Thyroid gland (tissue), 4 donors: ENCODE measurements at regions not wholly inside any gene's neighbourhood (a gene's known extent, or its start where the extent isn't known, plus 50 kb on each side); places are given as distances from the start of the nearest gene placed in this dataset.

ENCODE experiments used
- DNase-seq, 2 donors: peaks; one replicate each; pipeline ENCODE4 v3.0.0-alpha.2; 2019
- H3K27ac ChIP-seq, 3 donors: fragments of 200-600 bp; sonication (generic); 1 replicate in 2 of 3; 2 replicates in 1 of 3; pipeline ENCODE4 v1.5.1; 2016 to 2019; ENCODE audit warnings: mild to moderate bottlenecking in 1 of 3, moderate library complexity in 1 of 3
- H3K27me3 ChIP-seq: fragments of 200-600 bp; sonication (generic); one replicate; pipeline ENCODE4 v1.5.1; 2019
- H3K36me3 ChIP-seq, 2 donors: fragments of 200-600 bp; sonication (generic); one replicate each; pipeline ENCODE4 v1.5.1; 2016 to 2019
- H3K4me1 ChIP-seq, 2 donors: fragments of 200-600 bp; sonication (generic); one replicate each; pipeline ENCODE4 v1.5.1; 2017 to 2019
- H3K4me3 ChIP-seq, 3 donors: fragments of 200-600 bp; sonication (generic); replicated peaks in 1 of 3; 1 replicate in 2 of 3; 2 replicates in 1 of 3; pipeline ENCODE4 v1.5.1; 2016; ENCODE audit warnings: mild to moderate bottlenecking in 1 of 3
- H3K9me3 ChIP-seq: fragments of 200-600 bp; sonication (generic); one replicate; pipeline ENCODE4 v1.5.1; 2017
- POLR2A ChIP-seq, 2 donors: fragments of 450-650 bp; IDR thresholded peaks; one replicate each; pipeline ENCODE4 v1.6.1; 2017; ENCODE audit warnings: antibody characterized with exemption in 2 of 2, mild to moderate bottlenecking in 2 of 2, moderate library complexity in 1 of 2
- WGBS, 2 donors: methylation state at CpG; one replicate each; pipeline ENCODE4 v1.1.5; 2017; 5-methylcytosine and 5-hydroxymethylcytosine counted together
- intact Hi-C: fragments of 100-400 bp; cut with DNase I; formaldehyde crosslinking; loops from one replicate; pipeline ENCODE4 v1.15.1; 2023
- TF ChIP-seq, protein P1 (sequence below), 6 experiments: fragments of 200-600 bp in 3 of 6; fragments of 450-650 bp in 3 of 6; sonication (generic) in 3 of 6; IDR thresholded peaks; one replicate each; pipeline ENCODE4 v1.5.1; 2016 to 2019; ENCODE audit warnings: antibody characterized with exemption in 6 of 6, mild to moderate bottlenecking in 2 of 6, inconsistent platforms in 1 of 6, moderate library complexity in 1 of 6

DNA sequence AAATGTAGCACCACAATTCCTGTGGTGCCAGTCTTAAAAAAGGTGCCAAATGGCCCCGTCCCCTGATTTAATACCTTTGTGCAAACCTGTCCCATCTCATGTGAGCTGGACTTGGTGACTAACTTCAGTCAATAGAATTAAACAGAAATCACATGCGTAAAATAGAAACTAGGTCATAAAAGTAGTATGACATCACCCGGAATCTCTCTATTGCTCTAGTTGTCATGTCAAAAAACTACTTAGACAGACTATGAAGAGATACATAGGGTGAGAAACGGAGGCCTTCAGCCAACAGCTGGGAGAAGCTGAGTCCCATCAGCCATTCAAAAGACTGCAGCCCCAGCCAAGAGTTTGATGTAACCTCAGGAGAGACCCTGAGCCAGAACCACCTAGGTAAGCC is 293.5 kb upstream of the HS3ST1 start:
- Histone ChIP-seq H3K4me3 (no peak overlapping the region), H3K27ac (no peak overlapping the region), H3K36me3 (no peaks in the 10 kb centered on the region), H3K4me1 (no peaks in the 10 kb centered on the region), H3K9me3 (no peaks in the 10 kb centered on the region), H3K27me3 (no peaks in the 10 kb centered on the region)
- intact Hi-C loops: no loop called here
- TF ChIP-seq, protein P1, sequence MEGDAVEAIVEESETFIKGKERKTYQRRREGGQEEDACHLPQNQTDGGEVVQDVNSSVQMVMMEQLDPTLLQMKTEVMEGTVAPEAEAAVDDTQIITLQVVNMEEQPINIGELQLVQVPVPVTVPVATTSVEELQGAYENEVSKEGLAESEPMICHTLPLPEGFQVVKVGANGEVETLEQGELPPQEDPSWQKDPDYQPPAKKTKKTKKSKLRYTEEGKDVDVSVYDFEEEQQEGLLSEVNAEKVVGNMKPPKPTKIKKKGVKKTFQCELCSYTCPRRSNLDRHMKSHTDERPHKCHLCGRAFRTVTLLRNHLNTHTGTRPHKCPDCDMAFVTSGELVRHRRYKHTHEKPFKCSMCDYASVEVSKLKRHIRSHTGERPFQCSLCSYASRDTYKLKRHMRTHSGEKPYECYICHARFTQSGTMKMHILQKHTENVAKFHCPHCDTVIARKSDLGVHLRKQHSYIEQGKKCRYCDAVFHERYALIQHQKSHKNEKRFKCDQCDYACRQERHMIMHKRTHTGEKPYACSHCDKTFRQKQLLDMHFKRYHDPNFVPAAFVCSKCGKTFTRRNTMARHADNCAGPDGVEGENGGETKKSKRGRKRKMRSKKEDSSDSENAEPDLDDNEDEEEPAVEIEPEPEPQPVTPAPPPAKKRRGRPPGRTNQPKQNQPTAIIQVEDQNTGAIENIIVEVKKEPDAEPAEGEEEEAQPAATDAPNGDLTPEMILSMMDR (IDR thresholded peaks at IDR 0.05): no peak
- no peak for TF ChIP-seq POLR2A (IDR thresholded peaks at IDR 0.05)
- no peak for DNase-seq
- WGBS, 2 donors: 92 to 94% methylated on average over 4 of the region's 4 CpGs

DNA sequence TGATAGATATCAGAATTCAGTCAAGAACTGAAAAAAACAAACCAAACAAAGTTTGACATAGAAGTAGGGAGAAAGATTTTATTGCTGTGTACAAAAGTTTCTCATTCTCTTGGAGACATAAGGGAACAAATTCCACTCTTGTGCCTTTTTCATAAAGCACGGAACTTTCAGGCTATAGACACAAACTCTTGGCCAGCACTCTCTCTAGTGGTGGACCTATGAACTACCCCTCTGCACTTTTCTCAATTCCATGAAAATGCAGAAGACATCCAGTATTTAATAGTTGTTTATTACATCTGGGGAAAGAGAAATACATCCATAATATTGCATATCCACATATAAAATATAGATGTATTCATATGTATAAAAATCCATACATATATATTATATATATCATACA is 291.6 kb upstream of the HS3ST1 start:
- DNase-seq: no peak
- Histone ChIP-seq H3K27ac (no peak overlapping the region), H3K27me3 (no peaks in the 10 kb centered on the region), H3K4me1 (no peaks in the 10 kb centered on the region), H3K9me3 (no peaks in the 10 kb centered on the region), H3K4me3 (no peak overlapping the region), H3K36me3 (no peaks in the 10 kb centered on the region)
- intact Hi-C loops: no loop called here
- 2 to 9% methylated on average over 1 of the region's 1 CpG for WGBS, 2 donors
- TF ChIP-seq, protein P1 (IDR thresholded peaks at IDR 0.05): peak in 3 of 6 experiments; percentile 20 to 40 (median 28)
- TF ChIP-seq POLR2A (IDR thresholded peaks at IDR 0.05): no peak

DNA sequence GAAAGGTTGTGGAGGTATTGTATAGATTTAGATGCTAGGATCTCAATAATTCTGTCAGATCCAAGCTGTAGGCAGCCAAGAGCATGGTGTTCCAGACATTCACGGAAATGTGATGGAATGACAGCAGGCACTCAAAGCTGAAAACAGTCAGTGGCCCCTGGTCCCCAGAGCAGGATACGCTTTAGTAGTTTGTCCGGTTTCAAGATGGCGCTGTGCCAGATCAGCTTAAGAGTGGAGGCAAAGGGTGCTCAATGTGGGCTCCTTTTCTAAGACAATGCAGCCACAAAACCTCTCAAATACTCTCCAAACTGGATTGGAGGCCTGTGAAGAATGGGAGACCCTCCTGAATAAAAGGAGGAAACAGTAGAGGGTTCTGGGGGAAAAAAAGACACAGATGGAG is 291.2 kb upstream of the HS3ST1 start:
- no peak overlapping the region for H3K4me3 ChIP-seq
- intact Hi-C loops: no loop called here
- H3K27ac ChIP-seq: no peak overlapping the region
- no peaks in the 10 kb centered on the region for H3K4me1 ChIP-seq
- no peak for TF ChIP-seq POLR2A (IDR thresholded peaks at IDR 0.05)
- TF ChIP-seq, protein P1 (IDR thresholded peaks at IDR 0.05): no peak
- no peaks in the 10 kb centered on the region for H3K27me3 ChIP-seq
- no peaks in the 10 kb centered on the region for H3K9me3 ChIP-seq
- peak; percentile 5 to 19 for DNase-seq
- no peaks in the 10 kb centered on the region for H3K36me3 ChIP-seq
- 44 to 58% methylated on average over 4 of the region's 4 CpGs for WGBS, 2 donors

DNA sequence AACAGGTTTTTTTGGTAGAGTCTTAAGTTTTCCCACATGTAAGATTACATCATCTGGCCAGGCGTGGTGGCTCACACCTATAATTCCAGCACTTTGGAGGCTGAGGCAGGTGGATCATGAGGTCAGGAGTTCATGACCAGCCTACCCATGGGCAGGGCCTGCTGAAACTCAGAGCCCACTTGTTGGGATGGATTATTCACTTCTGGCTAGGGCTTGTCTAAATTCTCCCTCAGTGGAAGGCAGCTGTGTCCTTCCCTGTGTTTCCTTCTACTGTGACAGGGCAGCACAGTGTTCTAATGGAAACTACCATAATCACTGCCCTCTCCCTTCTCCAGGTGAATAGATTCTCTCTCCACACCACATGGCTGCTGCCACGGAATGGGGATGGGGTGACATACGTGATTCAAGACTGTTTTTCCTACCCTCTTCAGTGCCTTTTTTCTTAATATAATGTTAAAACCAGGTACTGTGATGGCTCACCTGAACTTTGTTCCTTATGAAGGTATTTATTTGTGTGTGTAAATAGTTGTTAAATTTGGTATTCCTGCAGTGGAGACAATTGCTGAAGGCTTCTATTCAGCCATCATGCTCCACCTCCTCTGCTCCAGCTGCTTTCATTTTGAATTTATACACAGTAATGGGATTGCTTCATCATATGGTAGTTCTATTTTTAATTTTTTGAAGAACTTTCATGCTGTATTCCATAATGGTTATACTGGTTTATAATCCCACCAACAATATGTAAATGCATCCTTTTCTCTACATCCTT is 287.2 kb upstream of the HS3ST1 start:
- no peaks in the 10 kb centered on the region for H3K36me3 ChIP-seq

More for the DNA sequence above, 287.2 kb upstream of the HS3ST1 start:
- Histone ChIP-seq H3K4me1 (no peaks in the 10 kb centered on the region), H3K27ac (no peak overlapping the region), H3K27me3 (no peaks in the 10 kb centered on the region), H3K4me3 (no peak overlapping the region), H3K9me3 (no peaks in the 10 kb centered on the region)
- intact Hi-C loops: no loop called here
- WGBS, 2 donors: 93% methylated on average over 3 of the region's 3 CpGs
- TF ChIP-seq, protein P1 (IDR thresholded peaks at IDR 0.05): no peak
- TF ChIP-seq POLR2A (IDR thresholded peaks at IDR 0.05): no peak
- no peak for DNase-seq
